Neuronal stem cell (in vitro differentiated cells): ENCODE measurements at regions not wholly inside any gene's neighbourhood (a gene's known extent, or its start where the extent isn't known, plus 50 kb on each side); places are given as distances from the start of the nearest gene placed in this dataset.

Experiments used
- DNase-seq: peaks from one replicate; pipeline ENCODE4 v3.0.0-alpha.2; 2013; ENCODE audit warnings: low spot score
- H2AFZ ChIP-seq: one replicate; pipeline ENCODE4 v1.6.1; 2013; ENCODE audit warnings: mild to moderate bottlenecking, low read length, inconsistent platforms
- H2AK5ac ChIP-seq: 2 replicates; pipeline ENCODE4 v1.6.1; 2013; ENCODE audit warnings: low read depth, mild to moderate bottlenecking, inconsistent platforms, low read length, moderate library complexity, mixed read lengths
- H2BK120ac ChIP-seq: 2 replicates; pipeline ENCODE4 v1.6.1; 2013; ENCODE audit warnings: low read depth, mild to moderate bottlenecking, inconsistent platforms, low read length, moderate library complexity, mixed read lengths
- H2BK12ac ChIP-seq: one replicate; pipeline ENCODE4 v1.6.1; 2013; ENCODE audit warnings: low read length, inconsistent platforms
- H2BK15ac ChIP-seq: 2 replicates; pipeline ENCODE4 v1.6.1; 2013; ENCODE audit warnings: mild to moderate bottlenecking, low read length, inconsistent platforms, mixed read lengths
- H2BK5ac ChIP-seq: one replicate; pipeline ENCODE4 v1.6.1; 2013; ENCODE audit warnings: inconsistent platforms, mild to moderate bottlenecking, low read length, moderate library complexity
- H3K14ac ChIP-seq: one replicate; pipeline ENCODE4 v1.6.1; 2013; ENCODE audit warnings: low read length, inconsistent platforms
- H3K18ac ChIP-seq: 2 replicates; pipeline ENCODE4 v1.6.1; 2013; ENCODE audit warnings: low read length, inconsistent platforms
- H3K23ac ChIP-seq: 2 replicates; pipeline ENCODE4 v1.6.1; 2013; ENCODE audit warnings: low read depth, mild to moderate bottlenecking, mixed read lengths, low read length, inconsistent platforms; ENCODE audit not compliant: poor library complexity
- H3K27ac ChIP-seq: replicated peaks from 3 replicates; pipeline ENCODE4 v1.5.1; 2013; ENCODE audit warnings: low read length, inconsistent platforms
- H3K27me3 ChIP-seq, 3 experiments: 2 replicates each; pipeline ENCODE4 v1.6.1; 2013; ENCODE audit warnings: low read length in 3 of 3, mild to moderate bottlenecking in 2 of 3, inconsistent platforms in 1 of 3, low read depth in 1 of 3, mixed read lengths in 1 of 3, moderate library complexity in 1 of 3; ENCODE audit not compliant: control insufficient read depth in 3 of 3, insufficient read depth in 3 of 3
- H3K36me3 ChIP-seq, 2 donors: replicated peaks in 1 of 2; 2 replicates each; pipeline ENCODE4 v1.6.1; 2013; ENCODE audit warnings: low read length in 2 of 2; ENCODE audit not compliant: control insufficient read depth in 2 of 2, insufficient read depth in 2 of 2
- H3K4ac ChIP-seq: 2 replicates; pipeline ENCODE4 v1.6.1; 2013; ENCODE audit warnings: inconsistent platforms, mild to moderate bottlenecking, low read length, moderate library complexity
- H3K4me1 ChIP-seq, 2 donors: 1 replicate in 1 of 2; 2 replicates in 1 of 2; pipeline ENCODE4 v1.6.1; 2013; ENCODE audit warnings: low read length in 2 of 2, low read depth in 1 of 2; ENCODE audit not compliant: control insufficient read depth in 2 of 2, insufficient read depth in 1 of 2
- H3K4me2 ChIP-seq: one replicate; pipeline ENCODE4 v1.6.1; 2013; ENCODE audit warnings: mild to moderate bottlenecking, low read length, inconsistent platforms; ENCODE audit not compliant: insufficient read depth, poor library complexity, severe bottlenecking
- H3K4me3 ChIP-seq, 2 donors: 2 replicates each; pipeline ENCODE4 v1.5.1; 2013; ENCODE audit warnings: low read length in 2 of 2, mild to moderate bottlenecking in 2 of 2, inconsistent platforms in 1 of 2, moderate library complexity in 1 of 2
- H3K79me1 ChIP-seq: one replicate; pipeline ENCODE4 v1.6.1; 2013; ENCODE audit warnings: low read depth, mild to moderate bottlenecking, inconsistent platforms, low read length, moderate library complexity
- H3K9ac ChIP-seq: one replicate; pipeline ENCODE4 v1.6.1; 2013; ENCODE audit warnings: mild to moderate bottlenecking, low read depth, low read length, inconsistent platforms; ENCODE audit not compliant: poor library complexity
- H3K9me3 ChIP-seq, 2 donors: replicated peaks in 1 of 2; 2 replicates each; pipeline versions ENCODE3 to v1.6.1; 2013; ENCODE audit warnings: low read length in 2 of 2, mild to moderate bottlenecking in 2 of 2, inconsistent platforms in 1 of 2, low read depth in 1 of 2, mixed read lengths in 1 of 2, moderate library complexity in 1 of 2; ENCODE audit not compliant: control insufficient read depth in 2 of 2, insufficient read depth in 1 of 2
- H4K8ac ChIP-seq: one replicate; pipeline ENCODE4 v1.6.1; 2013; ENCODE audit warnings: low read depth, mild to moderate bottlenecking, inconsistent platforms, low read length, moderate library complexity
- H4K91ac ChIP-seq: one replicate; pipeline ENCODE4 v1.6.1; 2013; ENCODE audit warnings: low read length, low read depth, mild to moderate bottlenecking, inconsistent platforms; ENCODE audit not compliant: poor library complexity
- WGBS, 2 donors: extraction: QIAGEN DNeasy Blood & Tissue Kit; methylation state at CpG; one replicate each; pipeline ENCODE4 v1.1.7; 2013; ENCODE audit warnings: missing lambda C conversion rate in 2 of 2, mixed read lengths in 1 of 2; ENCODE audit not compliant: insufficient read length in 2 of 2, insufficient replicate concordance in 1 of 2; ENCODE audit errors: extremely low coverage in 2 of 2; 5-methylcytosine and 5-hydroxymethylcytosine counted together

DNA sequence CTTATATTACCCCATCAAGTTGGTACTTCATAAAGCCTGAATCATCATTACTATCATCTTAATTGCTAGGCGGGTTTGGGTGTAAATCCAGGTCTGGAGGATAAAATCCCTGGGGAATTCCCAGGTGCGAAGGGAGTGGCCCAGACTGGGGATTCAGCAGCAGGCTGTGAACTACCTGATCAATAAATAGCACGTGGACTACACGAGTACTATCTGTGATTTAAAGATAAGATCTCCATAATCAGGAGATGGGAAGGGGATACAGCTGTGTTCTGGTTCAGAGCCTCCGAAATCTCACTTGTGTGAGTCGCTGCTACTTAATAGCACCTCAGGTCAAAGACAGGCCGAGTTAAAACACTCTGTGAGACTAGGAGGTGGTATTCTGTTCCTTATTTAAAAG lies 512.6 kb upstream of the ZFHX3 start:
- H3K4ac ChIP-seq = no peak overlapping the region
- no peak overlapping the region for H3K18ac ChIP-seq
- DNase-seq = no peak
- no peak overlapping the region for H4K8ac ChIP-seq
- no peak overlapping the region for H3K4me2 ChIP-seq
- H4K91ac ChIP-seq = no peak overlapping the region
- no peak overlapping the region for H2BK120ac ChIP-seq
- H3K4me1 ChIP-seq = no peaks in the 10 kb centered on the region
- no peak overlapping the region for H3K23ac ChIP-seq
- no peak overlapping the region for H3K4me3 ChIP-seq
- H2BK5ac ChIP-seq = no peak overlapping the region
- no CpG with 5 or more reads among the region's 7 CpGs for WGBS, 2 donors
- H2AK5ac ChIP-seq = no peak overlapping the region
- no peak overlapping the region for H2BK12ac ChIP-seq
- H2AFZ ChIP-seq = no peak overlapping the region
- no peaks in the 10 kb centered on the region for H3K27me3 ChIP-seq
- H2BK15ac ChIP-seq = no peak overlapping the region
- H3K9ac ChIP-seq = no peak overlapping the region
- no peaks in the 10 kb centered on the region for H3K36me3 ChIP-seq
- H3K9me3 ChIP-seq = peaks cover 0 to 17% of the 10 kb centered on the region in 2 donors
- H3K14ac ChIP-seq = no peak overlapping the region
- H3K79me1 ChIP-seq = no peaks in the 10 kb centered on the region
- no peak overlapping the region for H3K27ac ChIP-seq

DNA sequence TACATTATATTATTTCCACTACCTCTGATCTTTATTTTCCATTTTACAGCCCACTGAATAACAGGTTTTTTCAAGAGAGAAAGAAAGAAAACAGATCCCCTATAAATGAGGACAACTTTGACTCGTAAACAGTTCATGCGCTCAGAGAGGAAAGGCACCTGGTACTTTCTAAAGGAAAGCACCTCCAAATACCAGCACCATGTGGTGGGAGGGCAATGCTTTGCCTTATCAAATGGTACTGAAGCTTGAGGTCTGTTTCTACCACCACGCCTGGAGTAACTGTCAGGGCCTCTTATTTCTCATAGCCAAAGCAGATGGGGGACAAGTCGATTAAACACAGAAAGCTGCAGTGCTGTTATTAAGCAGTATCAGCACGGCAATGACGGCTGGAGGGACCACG lies 510.3 kb upstream of the ZFHX3 start:
- Histone ChIP-seq H3K14ac (no peak overlapping the region), H2AFZ (no peak overlapping the region), H2BK120ac (no peak overlapping the region), H3K9ac (no peak overlapping the region), H3K4me1 (no peaks in the 10 kb centered on the region), H2BK15ac (no peak overlapping the region), H3K23ac (no peak overlapping the region), H3K79me1 (no peaks in the 10 kb centered on the region), H2BK12ac (no peak overlapping the region), H3K9me3 (peaks cover 0 to 9% of the 10 kb centered on the region in 2 donors), H3K36me3 (no peaks in the 10 kb centered on the region), H3K27ac (no peak overlapping the region), H3K4ac (no peak overlapping the region), H2BK5ac (no peak overlapping the region), H3K27me3 (no peaks in the 10 kb centered on the region), H4K8ac (no peak overlapping the region), H3K18ac (no peak overlapping the region), H2AK5ac (no peak overlapping the region), H3K4me3 (no peak overlapping the region), H4K91ac (no peak overlapping the region), H3K4me2 (no peak overlapping the region)
- DNase-seq = no peak
- WGBS, 2 donors = no CpG with 5 or more reads among the region's 7 CpGs

DNA sequence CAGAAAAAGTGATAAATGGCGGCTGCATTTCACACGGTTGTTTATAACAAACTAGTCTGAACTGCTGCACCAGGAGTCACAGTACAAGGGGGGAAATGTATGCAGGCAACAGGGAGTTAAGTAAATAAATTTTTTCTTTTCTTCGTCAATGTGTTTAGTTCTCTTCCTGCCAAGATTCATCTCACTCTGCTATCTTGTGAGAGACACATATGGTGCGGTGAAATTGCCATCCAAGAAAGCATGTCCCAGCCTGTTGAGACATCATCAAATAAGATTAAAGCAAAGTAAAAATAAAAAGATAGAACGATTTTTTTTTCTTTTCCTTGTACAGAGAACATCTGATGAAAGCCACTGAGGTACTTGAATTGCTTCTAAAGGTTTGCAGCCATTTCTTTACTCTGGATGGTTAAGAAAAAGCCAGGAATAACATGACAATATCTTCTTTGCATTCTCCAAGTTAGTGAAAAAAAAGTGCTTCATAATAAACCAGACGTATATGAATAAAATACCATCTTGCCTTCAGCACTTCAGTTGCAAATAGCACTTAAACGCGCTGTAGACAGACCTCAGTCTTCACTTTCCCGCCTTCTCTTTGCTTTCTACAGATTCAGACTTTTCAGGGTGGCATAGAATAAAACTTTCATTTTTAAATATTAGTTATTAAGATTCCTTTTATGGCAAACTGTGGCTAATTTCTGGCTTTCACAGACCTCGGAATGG lies 506.2 kb upstream of the ZFHX3 start:
- Histone ChIP-seq H2BK5ac (no peak overlapping the region), H3K23ac (no peak overlapping the region), H2BK12ac (no peak overlapping the region), H3K9ac (no peak overlapping the region), H2AFZ (no peak overlapping the region), H3K14ac (no peak overlapping the region), H4K91ac (no peak overlapping the region), H3K4ac (no peak overlapping the region), H3K27ac (no peak overlapping the region), H2AK5ac (no peak overlapping the region), H3K9me3 (peaks cover 0 to 9% of the 10 kb centered on the region in 2 donors), H2BK15ac (no peak overlapping the region), H3K4me2 (no peak overlapping the region), H3K4me1 (peaks cover 3 to 21% of the 10 kb centered on the region in 2 donors), H3K27me3 (no peaks in the 10 kb centered on the region), H3K4me3 (no peak overlapping the region), H3K79me1 (no peaks in the 10 kb centered on the region), H4K8ac (no peak overlapping the region), H3K36me3 (no peaks in the 10 kb centered on the region), H3K18ac (no peak overlapping the region), H2BK120ac (no peak overlapping the region)
- WGBS, 2 donors = no CpG with 5 or more reads among the region's 10 CpGs
- no peak for DNase-seq

DNA sequence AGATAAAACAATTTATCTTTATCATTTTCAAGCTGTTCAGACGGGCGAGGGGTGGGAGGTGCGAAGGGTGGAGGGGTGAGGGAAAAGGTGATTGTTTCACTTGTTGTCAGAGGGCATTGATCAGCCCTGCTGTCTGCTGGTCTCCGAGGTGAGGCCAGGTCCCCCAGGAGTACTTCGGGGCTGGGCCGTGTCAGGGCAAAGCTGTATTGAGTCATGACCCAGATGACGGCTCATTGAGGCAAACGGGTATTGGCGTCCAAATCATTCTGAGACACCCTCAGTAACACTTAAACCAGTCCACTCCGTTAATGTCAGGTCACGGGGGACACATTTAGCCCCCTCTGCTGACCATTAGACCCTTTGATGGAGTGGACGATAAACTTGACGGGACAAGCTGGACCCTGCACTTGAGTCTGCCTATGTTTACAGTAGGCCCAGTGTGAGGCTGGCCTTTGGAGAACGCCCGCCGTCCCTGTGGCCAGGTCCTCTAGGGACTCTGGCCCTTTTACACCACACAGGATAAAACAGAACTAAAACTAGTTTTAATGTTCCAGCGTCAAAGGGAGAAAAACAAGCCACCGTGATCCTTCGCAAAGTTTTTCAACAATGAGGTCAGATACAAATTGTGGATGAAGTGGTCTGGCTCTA lies 502.2 kb upstream of the ZFHX3 start:
- H3K9me3 ChIP-seq = no peaks in the 10 kb centered on the region
- H3K27ac ChIP-seq = no peak overlapping the region
- no peak overlapping the region for H3K4me2 ChIP-seq
- H3K23ac ChIP-seq = no peak overlapping the region
- H2AFZ ChIP-seq = no peak overlapping the region
- H3K14ac ChIP-seq = no peak overlapping the region
- H2BK12ac ChIP-seq = peak overlapping the region; percentile 50
- no peaks in the 10 kb centered on the region for H3K27me3 ChIP-seq
- no peak overlapping the region for H2BK120ac ChIP-seq
- no peak overlapping the region for H3K18ac ChIP-seq
- no peak overlapping the region for H4K8ac ChIP-seq
- no peak overlapping the region for H2BK15ac ChIP-seq
- H3K36me3 ChIP-seq = no peaks in the 10 kb centered on the region
- no peaks in the 10 kb centered on the region for H3K79me1 ChIP-seq
- H2BK5ac ChIP-seq = no peak overlapping the region
- DNase-seq = no peak
- no peak overlapping the region for H2AK5ac ChIP-seq
- H3K4me3 ChIP-seq = no peak overlapping the region
- peaks cover 9 to 48% of the 10 kb centered on the region in 2 donors for H3K4me1 ChIP-seq
- WGBS, 2 donors = no CpG with 5 or more reads among the region's 19 CpGs
- no peak overlapping the region for H4K91ac ChIP-seq
- H3K4ac ChIP-seq = no peak overlapping the region
- H3K9ac ChIP-seq = no peak overlapping the region
